ENCODE measurements at regions not wholly inside any gene's neighbourhood (a gene's known extent, or its start where the extent isn't known, plus 50 kb on each side); places are given as distances from the start of the nearest gene placed in this dataset.

DNA sequence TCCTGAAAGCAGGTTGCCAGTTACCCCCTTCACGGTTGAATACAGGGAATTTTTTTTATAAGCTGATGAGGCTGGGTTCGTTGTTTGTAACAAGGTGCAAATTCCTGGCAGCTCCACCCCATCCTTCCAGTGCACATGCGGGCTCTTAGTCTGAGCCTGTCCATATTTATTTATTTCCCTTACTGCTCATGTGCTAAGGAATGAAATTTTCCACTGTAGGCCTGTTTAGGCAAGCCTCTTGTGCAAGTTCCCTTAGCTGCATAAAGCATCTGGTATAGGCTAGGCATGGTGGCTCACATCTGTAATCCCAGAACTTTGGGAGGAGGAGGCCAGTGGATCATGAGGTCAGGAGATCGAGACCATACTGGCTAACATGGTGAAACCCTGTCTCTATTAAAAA lies 560.9 kb upstream of the PCDH9 start:
- TF ChIP-seq EP300 (IDR thresholded peaks at IDR 0.05): no peak
- TF ChIP-seq, protein P1, sequence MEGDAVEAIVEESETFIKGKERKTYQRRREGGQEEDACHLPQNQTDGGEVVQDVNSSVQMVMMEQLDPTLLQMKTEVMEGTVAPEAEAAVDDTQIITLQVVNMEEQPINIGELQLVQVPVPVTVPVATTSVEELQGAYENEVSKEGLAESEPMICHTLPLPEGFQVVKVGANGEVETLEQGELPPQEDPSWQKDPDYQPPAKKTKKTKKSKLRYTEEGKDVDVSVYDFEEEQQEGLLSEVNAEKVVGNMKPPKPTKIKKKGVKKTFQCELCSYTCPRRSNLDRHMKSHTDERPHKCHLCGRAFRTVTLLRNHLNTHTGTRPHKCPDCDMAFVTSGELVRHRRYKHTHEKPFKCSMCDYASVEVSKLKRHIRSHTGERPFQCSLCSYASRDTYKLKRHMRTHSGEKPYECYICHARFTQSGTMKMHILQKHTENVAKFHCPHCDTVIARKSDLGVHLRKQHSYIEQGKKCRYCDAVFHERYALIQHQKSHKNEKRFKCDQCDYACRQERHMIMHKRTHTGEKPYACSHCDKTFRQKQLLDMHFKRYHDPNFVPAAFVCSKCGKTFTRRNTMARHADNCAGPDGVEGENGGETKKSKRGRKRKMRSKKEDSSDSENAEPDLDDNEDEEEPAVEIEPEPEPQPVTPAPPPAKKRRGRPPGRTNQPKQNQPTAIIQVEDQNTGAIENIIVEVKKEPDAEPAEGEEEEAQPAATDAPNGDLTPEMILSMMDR (IDR thresholded peaks at IDR 0.05): no peak
- no peak for TF ChIP-seq POLR2AphosphoS5 (IDR thresholded peaks at IDR 0.05)
- no peak for TF ChIP-seq POLR2A (IDR thresholded peaks at IDR 0.05)

All from upper lobe of left lung (tissue), 4 donors.